GM12892 (cell line): ENCODE measurements at regions not wholly inside any gene's neighbourhood (a gene's known extent, or its start where the extent isn't known, plus 50 kb on each side); places are given as distances from the start of the nearest gene placed in this dataset.

Experiments used
- POLR2A ChIP-seq: IDR thresholded peaks from 2 replicates; pipeline ENCODE4 v1.6.1; 2011; ENCODE audit warnings: low read depth, low read length, control low read depth
- POLR2AphosphoS5 ChIP-seq: IDR thresholded peaks from 2 replicates; pipeline ENCODE4 v1.6.1; 2011; ENCODE audit warnings: low read depth, low read length, control low read depth

GRCh38 chr11:134879931-134880330 is 467.9 kb upstream of the B3GAT1 start:
- TF ChIP-seq POLR2A = no peak
- no peak for TF ChIP-seq POLR2AphosphoS5
